ENCODE measurements at regions not wholly inside any gene's neighbourhood (a gene's known extent, or its start where the extent isn't known, plus 50 kb on each side); places are given as distances from the start of the nearest gene placed in this dataset.

- DNase-seq (ENCODE audit: low spot score) (no peak), ATAC-seq (ENCODE audit: insufficient number of reproducible peaks, low FRiP score, low read depth) (no peak)
- Histone ChIP-seq H3K27ac (no peak overlapping the region), H3K4me3 (no peak overlapping the region), H3K9me3 (no peaks in the 10 kb centered on the region), H3K36me3 (no peaks in the 10 kb centered on the region), H3K27me3 (replicated peaks; ENCODE audit: insufficient read depth) (no peaks in the 10 kb centered on the region), H3K4me1 (ENCODE audit: control insufficient read depth in 1 of 2, low read depth in 2 of 2) (no peaks in the 10 kb centered on the region)
- no peak for TF ChIP-seq CTCF (IDR thresholded peaks at IDR 0.05)
Measured at GRCh38 chr9:86662890-86663468, 284.3 kb downstream of the GAS1 start.

GRCh38 chr9:86660146-86660943 lies 287.0 kb downstream of the GAS1 start:
- Histone ChIP-seq H3K4me1 (ENCODE audit: control insufficient read depth in 1 of 2, low read depth in 2 of 2) (no peaks in the 10 kb centered on the region), H3K4me3 (no peak overlapping the region), H3K9me3 (no peaks in the 10 kb centered on the region), H3K27me3 (replicated peaks; ENCODE audit: insufficient read depth) (no peaks in the 10 kb centered on the region), H3K27ac (no peak overlapping the region), H3K36me3 (no peaks in the 10 kb centered on the region)
- TF ChIP-seq CTCF (IDR thresholded peaks at IDR 0.05) = no peak
- ATAC-seq (ENCODE audit: insufficient number of reproducible peaks, low FRiP score, low read depth) = no peak
- no peak for DNase-seq (ENCODE audit: low spot score)

- H3K4me3 ChIP-seq = no peak overlapping the region
- no peaks in the 10 kb centered on the region for H3K4me1 ChIP-seq (ENCODE audit: control insufficient read depth in 1 of 2, low read depth in 2 of 2)
- H3K27me3 ChIP-seq (replicated peaks; ENCODE audit: insufficient read depth) = no peaks in the 10 kb centered on the region
- H3K9me3 ChIP-seq = no peaks in the 10 kb centered on the region
- no peak overlapping the region for H3K27ac ChIP-seq
- TF ChIP-seq CTCF (IDR thresholded peaks at IDR 0.05) = no peak
- DNase-seq (ENCODE audit: low spot score) (no peak), ATAC-seq (ENCODE audit: insufficient number of reproducible peaks, low FRiP score, low read depth) (no peak)
- H3K36me3 ChIP-seq = no peaks in the 10 kb centered on the region
Measured at GRCh38 chr9:86659413-86660046, 287.8 kb downstream of the GAS1 start.

DNA sequence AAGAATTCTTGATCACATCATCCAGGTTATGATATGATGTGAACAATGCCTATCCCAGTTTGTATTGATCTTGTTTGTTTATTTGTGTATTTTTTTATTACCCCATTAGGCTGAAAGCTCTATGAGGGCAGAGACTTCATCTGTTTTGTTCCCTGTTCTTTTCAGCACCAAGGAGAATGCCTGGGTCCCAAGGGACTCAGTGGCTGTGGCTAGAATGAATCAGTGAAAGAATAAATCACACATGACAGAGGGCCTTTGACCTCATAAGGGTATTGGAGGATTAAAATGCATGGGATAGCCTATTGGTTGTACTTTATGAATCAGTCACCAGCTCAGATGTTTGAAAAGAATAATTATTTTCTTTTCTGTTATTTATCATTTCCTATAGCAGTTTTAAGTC lies 292.2 kb downstream of the GAS1 start:
- Histone ChIP-seq H3K9me3 (no peaks in the 10 kb centered on the region), H3K4me3 (no peak overlapping the region), H3K27ac (no peak overlapping the region), H3K27me3 (replicated peaks; ENCODE audit: insufficient read depth) (no peaks in the 10 kb centered on the region), H3K36me3 (no peaks in the 10 kb centered on the region), H3K4me1 (ENCODE audit: control insufficient read depth in 1 of 2, low read depth in 2 of 2) (no peaks in the 10 kb centered on the region)
- no peak for TF ChIP-seq CTCF (IDR thresholded peaks at IDR 0.05)
- DNase-seq (ENCODE audit: low spot score) = no peak
- no peak for ATAC-seq (ENCODE audit: insufficient number of reproducible peaks, low FRiP score, low read depth)

DNA sequence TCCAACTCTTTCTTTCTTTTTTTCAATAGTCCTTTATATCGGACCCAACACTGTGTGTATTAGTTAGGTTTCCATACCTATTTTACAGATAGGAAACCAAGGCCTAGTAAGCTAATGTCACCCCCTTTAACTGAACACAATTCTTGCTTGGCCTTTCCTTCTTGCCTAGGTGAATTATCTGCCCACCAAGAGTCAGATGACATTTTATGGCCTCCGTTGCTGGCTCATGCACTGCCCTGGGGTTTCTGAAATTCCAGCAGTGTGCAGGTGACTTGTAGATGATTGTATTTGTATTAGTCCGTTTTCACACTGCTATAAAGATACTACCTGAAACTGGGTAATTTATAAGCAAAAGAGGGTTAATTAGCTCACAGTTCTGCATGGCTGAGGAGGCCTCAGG lies 293.8 kb downstream of the GAS1 start:
- DNase-seq (ENCODE audit: low spot score) (no peak), ATAC-seq (ENCODE audit: insufficient number of reproducible peaks, low FRiP score, low read depth) (no peak)
- Histone ChIP-seq H3K4me3 (no peak overlapping the region), H3K27ac (no peak overlapping the region), H3K36me3 (no peaks in the 10 kb centered on the region), H3K4me1 (ENCODE audit: control insufficient read depth in 1 of 2, low read depth in 2 of 2) (no peaks in the 10 kb centered on the region), H3K27me3 (replicated peaks; ENCODE audit: insufficient read depth) (no peaks in the 10 kb centered on the region), H3K9me3 (no peaks in the 10 kb centered on the region)
- no peak for TF ChIP-seq CTCF (IDR thresholded peaks at IDR 0.05)

Measured in thoracic aorta (tissue), 2 donors.